ENCODE measurements at regions not wholly inside any gene's neighbourhood (a gene's known extent, or its start where the extent isn't known, plus 50 kb on each side); places are given as distances from the start of the nearest gene placed in this dataset.
"Not testable (repeated sequence)": the region's sequence is repeated elsewhere in the genome, so short reads cannot be mapped to it uniquely, and the experiment has no call there.

DNA sequence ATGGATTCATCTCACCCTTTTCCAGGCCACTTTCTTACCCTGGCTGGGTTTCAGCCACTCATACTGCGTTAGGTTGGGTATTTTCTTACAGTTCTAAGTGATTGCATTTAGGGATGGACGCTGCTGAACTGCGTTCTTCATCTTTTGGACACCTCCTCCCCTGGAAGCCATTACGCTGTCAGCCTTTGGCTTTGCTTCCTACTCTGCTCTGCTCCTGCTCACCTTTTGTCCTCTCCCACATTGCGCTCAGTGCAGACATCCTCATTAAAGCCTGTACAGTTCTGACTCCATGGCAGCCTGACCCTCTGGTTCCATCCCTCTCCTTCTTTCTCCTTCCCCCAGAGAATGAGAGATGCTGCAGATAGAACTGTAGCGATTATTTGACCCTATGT is 108.9 kb downstream of the SRGAP2 start:
- not testable (repeated sequence) for DNase-seq

DNA sequence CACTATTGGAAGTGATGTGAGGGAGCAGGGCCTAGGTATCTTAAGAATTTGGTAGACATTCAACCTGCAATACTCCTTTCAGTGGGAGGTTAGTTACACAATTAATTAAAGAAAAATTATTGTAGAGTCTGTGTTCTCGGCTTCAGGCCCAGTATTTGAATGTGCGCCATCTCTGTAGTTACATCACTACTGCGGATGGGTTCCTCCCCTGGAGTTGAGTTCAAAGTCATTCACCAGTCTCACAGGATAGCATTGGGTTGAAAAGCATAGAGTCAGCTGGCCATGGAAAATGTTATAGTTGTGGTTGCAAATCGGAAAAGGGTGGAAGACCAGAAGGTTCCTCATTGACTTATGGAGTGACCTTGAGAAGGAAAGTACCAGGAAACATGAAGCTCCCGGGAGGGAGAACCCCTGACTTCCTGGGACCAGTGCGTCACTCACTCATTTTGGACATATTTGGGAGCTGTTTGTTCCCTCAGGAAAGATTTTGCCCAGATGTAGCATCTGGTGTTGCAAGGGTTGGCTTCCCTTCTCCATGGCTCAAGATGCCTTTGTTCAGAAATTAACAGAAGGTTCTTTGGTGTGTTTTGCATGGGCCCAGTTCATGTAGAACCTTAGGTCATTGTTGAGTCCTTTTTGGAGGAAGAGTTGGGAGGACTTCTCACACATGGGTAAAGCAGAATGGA is 111.8 kb downstream of the SRGAP2 start:
- not testable (repeated sequence) for DNase-seq

DNA sequence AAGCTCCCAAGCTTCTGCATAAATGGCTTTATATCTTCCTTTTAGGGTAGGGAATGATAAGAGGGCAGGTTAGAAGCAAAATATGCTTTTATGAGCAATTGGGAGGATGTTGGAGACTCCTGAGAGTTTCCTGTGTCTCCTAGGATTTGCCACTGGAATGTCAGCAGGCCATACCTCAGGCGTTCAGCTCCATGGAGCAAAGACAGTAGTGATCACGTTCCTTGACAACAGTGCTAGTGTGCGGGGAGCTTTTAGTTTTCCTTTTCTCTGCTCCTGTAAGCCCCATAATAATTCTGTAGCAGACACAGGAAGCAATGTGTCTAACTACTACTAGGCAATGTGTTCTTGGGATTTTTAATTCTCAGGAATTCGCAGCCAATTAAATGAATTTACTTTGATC is 113.6 kb downstream of the SRGAP2 start:
- not testable (repeated sequence) for DNase-seq

DNA sequence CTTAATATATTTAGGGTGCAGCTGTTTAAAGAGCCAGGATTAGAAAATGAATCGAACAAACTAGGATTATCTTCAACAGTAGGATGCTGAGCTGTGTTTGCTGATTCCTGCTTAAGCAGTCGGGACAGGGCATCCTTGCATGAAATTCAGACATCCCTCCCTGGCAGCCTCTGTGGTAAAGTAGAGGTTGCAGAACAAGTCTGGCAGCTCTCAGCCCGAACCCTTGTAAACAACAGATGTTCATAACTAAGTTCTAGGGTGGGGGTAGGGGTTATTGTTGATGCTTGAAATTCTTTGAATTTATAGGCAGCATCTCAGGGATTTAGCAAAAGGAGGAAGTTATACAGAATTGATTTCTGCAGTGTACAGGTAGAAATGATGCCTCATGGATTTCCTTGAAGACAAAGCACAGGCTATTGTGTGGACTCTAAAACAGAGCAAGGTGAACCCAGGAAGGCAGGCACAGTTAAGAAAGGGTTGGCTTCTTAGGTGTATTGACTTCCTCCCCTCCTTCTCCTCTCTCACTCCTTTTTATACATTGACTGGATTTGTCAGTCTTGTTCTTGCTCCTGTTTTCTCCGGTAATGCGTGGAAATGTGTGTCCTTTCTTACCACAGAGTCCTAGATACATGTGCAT is 114.7 kb downstream of the SRGAP2 start:
- not testable (repeated sequence) for DNase-seq

DNA sequence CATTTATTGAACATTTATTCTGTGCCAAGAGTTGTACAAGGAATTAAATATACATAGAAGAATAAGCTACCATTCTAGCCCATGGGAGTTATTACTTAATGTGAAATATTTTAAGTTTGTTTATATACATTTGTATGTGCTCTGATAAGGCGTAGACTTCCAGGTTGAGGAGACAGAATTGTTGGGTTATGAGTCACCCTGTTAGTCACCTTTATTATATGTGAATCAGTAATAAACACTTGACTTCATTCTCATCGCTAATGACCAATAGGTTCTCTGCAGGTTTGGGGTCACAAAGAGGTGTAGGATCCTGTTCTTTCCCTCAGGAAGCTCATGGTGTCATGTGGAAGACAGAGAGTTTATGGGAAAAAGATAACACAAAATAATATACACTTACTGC is 116.9 kb downstream of the SRGAP2 start:
- DNase-seq, result not testable (repeated sequence)

DNA sequence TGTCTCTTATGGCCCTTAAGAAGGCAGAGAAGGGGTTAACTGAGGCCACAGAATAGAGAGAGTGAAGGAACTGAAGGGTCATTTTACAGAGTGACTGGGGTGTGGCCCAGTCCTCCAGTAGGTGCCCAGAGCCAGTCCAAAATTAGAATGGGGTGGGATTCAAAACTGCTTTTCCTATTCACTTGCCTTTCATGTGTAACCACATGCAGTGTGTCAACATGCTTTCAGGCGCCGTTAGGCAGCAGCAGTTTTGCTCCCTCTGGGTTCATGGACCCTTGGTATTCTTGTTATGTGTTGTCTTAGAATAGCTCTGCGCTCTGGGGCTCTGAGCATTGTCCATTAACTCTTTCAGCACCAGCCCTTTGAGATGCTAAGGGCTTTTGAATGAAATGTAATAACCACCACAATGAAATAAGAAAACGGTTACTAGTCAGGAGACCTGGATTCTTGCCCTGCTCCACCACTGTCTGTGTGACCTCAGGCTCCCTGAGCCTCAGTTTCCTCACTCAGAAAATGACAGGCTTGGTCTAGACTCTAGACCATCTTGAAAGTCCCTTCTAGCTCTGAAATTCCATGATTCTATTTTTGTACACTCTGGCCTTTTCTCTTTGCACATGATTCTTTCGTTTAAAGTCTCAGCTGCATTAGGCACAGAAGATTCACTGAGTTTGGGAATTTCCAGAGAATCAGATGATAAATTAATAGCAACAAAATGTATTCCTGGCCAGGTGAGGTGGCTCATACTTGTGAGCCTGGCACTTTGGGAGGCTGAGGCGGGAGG is 123.0 kb downstream of the SRGAP2 start:
- not testable (repeated sequence) for DNase-seq

DNA sequence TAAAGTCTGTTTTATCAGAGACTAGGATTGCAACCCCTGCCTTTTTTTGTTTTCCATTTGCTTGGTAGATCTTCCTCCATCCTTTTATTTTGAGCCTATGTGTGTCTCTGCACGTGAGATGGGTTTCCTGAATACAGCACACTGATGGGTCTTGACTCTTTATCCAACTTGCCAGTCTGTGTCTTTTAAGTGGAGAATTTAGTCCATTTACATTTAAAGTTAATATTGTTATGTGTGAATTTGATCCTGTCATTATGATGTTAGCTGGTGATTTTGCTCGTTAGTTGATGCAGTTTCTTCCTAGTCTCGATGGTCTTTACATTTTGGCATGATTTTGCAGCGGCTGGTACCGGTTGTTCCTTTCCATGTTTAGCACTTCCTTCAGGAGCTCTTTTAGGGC is 128.3 kb downstream of the SRGAP2 start:
- DNase-seq, result not testable (repeated sequence)

DNA sequence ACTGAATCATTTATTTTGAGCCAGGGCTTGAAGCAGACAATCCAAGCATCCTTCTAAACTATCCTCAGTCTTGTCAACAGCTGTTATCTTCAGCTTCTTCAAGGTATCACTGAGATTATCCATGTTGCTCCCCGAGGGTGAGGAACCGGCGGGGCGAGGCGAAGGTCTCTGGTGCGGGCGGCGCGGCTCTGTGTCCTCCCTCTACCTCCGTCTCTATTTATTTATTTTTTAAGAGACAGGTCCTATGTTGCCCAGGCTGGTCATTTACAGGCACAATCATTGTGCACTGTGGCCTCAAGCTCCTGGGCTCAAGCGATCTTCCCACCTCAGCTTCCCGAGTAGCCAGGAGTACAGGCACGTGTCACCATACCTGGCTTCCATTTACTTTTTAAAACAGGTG is 130.0 kb downstream of the SRGAP2 start:
- not testable (repeated sequence) for DNase-seq

DNA sequence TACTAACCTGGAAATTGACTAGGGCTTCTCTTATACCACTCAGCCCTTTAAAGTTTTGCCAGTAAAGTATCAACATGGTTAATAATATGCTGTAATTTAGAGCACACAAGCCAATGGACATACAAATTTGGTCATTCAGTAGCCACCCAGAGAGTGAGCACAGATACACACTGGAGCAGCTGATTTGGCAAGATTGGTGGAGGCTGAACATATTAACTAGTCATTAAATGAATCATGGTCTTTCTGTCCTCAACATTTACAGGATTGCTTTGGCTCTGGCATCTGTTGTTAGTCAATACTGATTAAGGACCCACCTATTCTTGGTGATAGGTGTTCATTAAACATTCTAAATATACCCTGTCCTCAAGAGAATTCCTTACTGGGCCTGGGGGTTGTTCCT is 130.6 kb downstream of the SRGAP2 start:
- DNase-seq, result not testable (repeated sequence)

DNA sequence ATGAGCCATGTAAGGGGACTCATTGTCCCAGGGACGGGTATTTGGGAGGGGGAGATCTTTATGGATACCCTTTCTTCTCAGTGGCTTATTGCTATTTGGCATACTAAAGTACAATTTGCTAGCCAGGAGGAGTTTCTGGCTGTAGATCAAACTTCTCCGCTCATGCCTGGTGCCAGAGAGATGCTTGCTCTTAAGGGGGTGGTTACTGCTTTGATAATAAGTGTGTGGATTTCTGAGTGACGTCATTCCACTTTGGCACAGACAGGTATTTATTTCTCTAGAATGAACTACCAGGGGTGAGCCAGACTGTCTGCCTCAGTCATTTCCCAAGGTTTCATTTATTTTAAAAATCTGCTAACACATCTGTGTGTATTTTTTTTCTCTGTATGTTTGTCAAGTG is 131.1 kb downstream of the SRGAP2 start:
- not testable (repeated sequence) for DNase-seq

DNA sequence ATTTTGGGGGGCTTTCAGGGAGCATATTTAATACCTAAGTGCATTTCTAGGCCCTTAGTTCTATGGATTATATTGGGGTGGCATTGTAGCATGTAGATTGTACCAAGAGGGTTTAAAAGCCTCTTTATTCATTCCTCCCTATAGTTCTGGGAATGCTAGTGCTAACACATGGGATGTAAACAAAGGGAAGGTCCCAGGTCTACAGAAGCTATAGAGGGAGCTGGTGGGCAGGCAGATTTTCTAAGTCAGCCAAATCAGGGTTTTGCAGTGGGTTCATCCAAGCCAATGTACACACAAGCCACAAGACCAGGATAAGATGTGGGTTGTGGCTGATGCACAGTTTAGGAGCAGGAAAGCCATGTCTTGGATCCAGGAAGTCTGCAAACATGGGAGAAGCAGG is 131.8 kb downstream of the SRGAP2 start:
- DNase-seq, result not testable (repeated sequence)

DNA sequence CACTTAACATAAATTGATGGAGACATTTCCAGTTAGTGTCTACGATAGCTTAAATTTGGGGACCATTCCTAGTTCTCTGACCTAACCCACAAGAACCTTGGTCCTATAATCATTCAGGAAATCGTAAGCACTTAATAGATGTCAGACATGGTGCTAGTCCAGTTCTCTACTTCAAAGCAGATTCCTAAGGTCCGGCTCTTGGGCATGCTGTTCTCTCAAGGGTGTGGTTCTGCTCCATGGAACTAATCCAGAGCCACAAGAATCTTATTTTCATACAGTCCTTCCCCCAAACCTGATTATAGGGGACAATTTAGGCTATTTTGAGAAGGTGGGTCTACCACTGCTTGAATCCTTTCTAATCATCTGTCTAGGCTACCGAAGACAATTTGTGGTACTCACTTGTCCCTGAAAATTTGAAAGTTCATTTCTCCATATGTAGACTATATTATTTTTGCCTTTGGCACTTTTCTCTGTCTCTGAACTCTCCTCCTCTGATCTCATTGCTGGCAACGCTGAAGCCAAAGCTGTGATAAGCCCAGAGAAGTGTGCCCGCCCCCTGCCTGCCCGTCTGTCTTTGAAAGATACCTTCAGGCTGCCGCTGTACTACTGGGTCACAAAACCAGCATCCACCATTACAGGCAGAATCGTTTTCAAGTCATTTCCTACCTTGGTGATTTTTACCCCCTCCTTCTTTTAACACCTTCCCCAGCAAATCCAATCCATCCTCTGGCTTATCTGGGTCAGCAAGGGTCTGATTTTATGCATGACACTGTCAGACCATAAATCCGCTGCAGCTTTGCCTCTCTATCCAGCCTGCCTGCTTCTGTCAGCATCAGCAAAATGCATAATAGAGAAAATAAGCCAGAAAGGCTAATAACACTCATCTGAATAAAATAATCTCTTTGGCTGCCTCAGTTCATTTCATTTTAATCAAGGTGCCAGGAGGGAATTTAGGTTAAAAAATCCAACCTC is 132.8 kb downstream of the SRGAP2 start:
- DNase-seq, result not testable (repeated sequence)

DNA sequence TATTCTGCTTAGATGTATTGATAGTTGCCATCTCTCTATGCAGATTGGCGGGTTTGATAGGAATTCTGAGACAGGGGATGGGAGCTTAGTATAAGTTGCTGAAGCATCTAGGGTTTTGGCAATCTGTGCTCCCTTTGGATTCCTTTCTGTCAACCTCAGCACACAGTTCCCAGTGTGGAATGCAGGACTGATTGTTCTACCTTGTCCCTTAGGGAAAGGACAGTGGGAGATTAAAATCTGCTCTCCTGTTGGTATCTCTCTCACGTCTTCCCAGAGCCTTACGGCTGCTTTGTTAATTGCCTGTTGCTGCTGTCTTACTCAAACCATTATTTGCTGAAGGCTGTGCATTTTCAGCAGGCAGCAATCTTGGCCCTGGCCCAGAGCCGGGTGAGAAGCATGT is 133.3 kb upstream of the IKBKE start:
- not testable (repeated sequence) for DNase-seq

DNA sequence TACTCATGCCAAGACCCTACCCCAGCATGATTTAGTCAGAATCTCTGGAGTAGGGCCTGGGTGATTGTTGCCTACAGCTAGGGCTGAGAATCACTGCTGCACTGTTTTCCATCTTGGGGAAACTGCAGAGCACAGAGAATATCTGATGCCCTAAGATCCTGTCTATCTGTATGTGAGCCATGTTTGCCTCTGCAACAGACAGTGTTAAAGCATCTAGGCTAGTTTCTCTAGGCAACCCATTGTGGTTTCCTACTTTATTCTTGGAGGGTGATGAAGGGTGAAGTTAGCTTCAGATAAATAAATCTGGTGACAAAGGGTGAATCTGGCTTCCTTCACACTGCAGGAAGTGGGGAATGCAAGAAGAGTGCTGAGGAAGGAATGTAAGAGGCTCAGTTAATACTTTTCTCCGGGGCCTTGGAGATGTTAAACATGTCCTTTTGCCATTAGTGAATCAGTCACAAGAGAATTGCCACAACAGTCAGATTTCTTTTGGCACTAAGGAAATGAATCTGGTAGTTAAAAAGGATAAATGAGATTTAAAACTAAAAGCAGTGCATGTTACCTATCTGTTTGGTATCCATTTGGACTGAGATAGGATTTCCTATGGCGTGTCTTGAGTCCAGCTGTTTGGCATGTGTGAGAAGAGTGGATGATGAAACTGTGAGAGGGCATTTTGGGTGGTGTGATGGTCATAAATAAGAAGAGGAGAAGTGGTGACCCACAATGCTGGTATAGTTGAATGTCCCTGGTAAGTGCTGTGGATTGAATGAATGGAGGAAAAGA is 119.6 kb upstream of the IKBKE start:
- not testable (repeated sequence) for DNase-seq

DNA sequence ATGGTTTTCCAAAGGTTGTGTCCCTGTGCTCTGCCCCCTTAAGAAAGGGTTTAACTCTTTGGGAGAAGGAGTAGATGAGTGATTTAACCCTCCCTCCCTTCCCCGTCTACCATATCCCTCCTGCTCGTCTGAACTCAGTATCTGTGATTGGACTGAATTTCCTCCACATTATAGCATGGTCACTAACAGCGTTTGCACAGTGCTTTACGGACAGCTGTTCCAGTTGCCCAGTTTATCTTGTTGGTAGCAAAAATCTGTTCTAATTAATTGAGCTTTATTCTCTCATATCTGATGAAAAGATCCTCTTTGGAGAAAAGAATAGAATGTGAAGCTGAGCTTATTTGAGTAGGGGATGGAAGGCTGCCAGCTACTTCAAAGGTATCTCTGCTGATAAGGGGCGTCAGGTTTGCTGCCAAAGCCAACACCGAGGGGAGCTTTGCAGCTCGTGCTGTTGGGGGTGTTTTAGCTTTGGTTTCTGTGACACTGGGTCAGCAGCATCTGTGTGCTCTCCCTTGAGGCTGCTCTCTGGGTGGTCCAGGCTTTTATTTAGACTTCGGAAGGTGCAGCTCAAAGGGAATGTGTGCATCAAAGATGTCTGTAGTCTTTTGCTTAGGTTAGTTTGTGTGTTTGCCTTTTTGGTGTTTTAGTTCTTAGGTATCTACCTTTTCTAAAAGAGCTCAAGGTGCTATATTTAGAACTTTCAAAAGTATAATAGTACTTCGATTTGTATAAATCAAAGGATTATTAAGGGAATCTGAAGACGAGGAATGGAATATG is 118.8 kb upstream of the IKBKE start:
- not testable (repeated sequence) for DNase-seq

DNA sequence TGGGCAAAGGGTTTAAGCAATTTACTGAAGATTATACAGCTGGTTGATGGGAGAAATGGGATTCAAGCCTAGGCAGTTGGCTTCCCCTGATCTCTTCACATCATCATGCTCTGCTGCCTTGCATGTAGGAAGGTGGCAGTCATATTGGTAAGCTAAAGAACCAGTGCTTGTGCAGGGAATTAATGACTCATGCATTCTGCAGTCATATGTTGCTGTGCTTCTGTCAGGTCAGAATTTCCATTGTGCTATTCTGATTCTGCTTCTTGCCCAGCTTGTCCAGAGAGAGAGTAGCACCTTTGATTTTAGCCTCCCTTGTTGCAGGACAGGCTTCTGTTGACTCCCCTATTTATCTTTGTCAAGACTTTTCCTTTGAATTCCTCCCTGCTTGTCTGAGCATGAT is 114.0 kb upstream of the IKBKE start:
- not testable (repeated sequence) for DNase-seq

DNA sequence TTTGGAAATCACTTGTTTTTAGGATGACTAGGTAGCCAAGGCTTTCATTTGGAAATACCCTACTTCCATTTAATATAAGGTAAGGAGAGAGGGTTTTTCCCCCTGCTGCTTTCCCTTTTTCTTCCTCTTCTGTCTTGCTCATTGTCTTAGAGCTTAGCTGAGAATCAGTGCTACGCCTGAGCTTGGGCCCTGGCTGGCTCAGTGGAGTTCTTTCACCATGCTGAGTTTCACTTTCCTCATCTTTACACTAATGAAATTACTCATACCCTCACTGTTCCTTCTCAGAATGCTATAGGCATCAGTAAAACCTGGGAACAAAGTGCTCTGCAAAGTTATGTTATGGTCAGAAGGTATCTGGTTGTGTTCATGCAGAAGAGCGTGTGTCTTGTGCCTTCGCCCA is 112.3 kb upstream of the IKBKE start:
- not testable (repeated sequence) for DNase-seq

DNA sequence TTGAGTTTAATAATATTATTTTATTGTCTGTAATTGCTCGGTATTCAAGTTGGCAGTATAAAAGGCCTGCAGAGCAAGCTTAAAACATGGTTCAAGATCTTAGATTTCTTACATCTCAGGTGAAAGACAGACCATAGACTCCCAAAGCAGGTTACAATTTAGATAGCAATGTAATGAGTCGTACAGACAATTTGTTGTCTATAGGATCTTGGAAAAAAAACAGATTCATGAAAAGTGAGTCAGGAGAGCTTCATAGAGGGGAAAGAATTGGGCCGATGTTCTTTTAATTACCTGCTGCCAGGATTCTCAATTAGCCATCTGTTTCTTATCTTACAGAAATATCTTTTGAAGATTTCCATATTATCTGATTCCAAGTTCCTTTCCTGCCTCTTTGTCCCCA is 111.5 kb upstream of the IKBKE start:
- not testable (repeated sequence) for DNase-seq

DNA sequence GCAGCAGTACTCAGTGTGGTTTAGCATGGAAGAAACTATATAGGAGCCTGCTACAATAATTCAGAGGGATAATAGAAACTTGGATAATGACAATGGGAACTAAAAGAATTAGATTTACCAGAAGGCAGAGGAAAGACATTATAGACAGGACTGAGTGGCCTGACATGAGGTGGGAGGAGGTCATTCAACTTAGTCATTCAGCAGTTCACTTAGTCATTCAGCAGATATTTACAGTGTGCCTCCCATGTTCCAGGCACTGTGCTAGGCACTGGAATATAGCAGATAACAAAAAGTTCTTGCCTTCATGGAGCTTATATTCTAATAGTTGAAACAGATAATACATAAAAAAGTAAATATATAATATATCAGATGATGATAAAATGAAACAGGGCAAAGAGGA is 110.9 kb upstream of the IKBKE start:
- DNase-seq, result not testable (repeated sequence)

DNA sequence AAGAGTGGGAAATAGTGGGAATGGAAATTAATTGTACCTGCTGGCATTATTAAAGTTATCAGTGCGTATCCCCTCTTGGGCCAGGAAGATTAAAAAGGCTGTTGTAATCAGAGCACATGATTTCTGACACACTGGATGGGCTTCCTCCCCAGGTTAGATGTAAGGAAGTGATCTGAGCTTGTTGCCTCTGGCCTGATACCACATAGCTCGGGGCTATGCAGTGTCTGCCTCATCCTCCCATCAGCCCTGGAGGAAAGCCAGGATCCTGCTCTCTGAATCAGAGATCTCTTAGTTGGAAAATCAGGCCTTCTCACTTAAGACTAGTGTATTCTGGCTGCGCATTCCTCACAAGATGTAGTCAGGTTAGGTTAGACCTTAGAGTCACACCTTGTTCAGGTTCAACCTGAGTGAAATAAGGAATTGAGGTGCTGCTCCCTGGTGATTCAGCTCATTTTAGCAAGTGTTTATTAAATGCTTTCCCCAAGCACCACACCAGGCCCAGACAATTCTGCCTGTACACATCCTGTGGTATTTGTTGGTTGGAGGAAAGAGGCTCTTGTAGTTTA is 108.2 kb upstream of the IKBKE start:
- DNase-seq, result not testable (repeated sequence)

DNA sequence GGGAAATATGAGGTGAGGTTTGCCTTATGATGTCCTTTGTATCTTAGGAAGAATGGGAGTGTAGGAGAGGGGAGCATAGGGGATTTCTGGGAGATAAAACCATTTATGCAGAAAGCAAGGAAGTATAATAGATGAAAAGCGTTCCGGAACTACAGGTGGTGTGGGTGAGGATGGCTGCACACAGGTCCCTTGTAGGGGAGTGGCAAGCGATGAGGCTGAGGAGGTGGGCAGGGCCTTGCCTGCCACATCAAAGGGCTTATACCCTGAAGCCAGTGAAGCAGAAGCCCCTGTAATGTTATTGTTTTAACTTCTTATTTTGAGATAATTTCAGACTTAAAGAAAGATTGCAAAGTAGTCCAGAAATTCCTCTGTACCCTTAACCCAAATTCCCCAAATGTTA is 107.3 kb upstream of the IKBKE start:
- not testable (repeated sequence) for DNase-seq

Data from NCI-H2171 (cell line).